Activated CD4-positive, alpha-beta memory T cell treated with anti-CD3 and anti-CD28 coated beads for 36 hours (primary cell): ENCODE measurements at regions not wholly inside any gene's neighbourhood (a gene's known extent, or its start where the extent isn't known, plus 50 kb on each side); places are given as distances from the start of the nearest gene placed in this dataset.

ENCODE experiments used
- CTCF ChIA-PET: fragments of 350-600 bp; sonication (Branson Sonifier 250); formaldehyde crosslinking; loops from one replicate; lab custom pipeline; 2021; ENCODE audit warnings: antibody characterized with exemption, inconsistent platforms; lab: Charles Lee
- POLR2A ChIA-PET: fragments of 350-600 bp; sonication (Branson Sonifier 250); formaldehyde crosslinking; loops from one replicate; lab custom pipeline; 2021; ENCODE audit warnings: antibody characterized with exemption; lab: Charles Lee
- DNase-seq: peaks from one replicate; pipeline ENCODE4 v3.0.0-alpha.2; 2020
- H3K27ac Mint-ChIP-seq: one replicate; pipeline ENCODE4 v1.8.0; 2021; ENCODE audit warnings: mixed read lengths
- H3K27me3 Mint-ChIP-seq: one replicate; pipeline ENCODE4 v1.8.0; 2021; ENCODE audit warnings: mixed read lengths
- H3K36me3 Mint-ChIP-seq: one replicate; pipeline ENCODE4 v1.8.0; 2021; ENCODE audit warnings: mixed read lengths
- H3K4me1 Mint-ChIP-seq: one replicate; pipeline ENCODE4 v1.8.0; 2021; ENCODE audit warnings: low read depth, mixed read lengths
- H3K4me3 Mint-ChIP-seq: one replicate; pipeline ENCODE4 v1.8.0; 2021; ENCODE audit warnings: mild to moderate bottlenecking, mixed read lengths
- H3K9me3 Mint-ChIP-seq: one replicate; pipeline ENCODE4 v1.8.0; 2021; ENCODE audit warnings: mixed read lengths
- intact Hi-C: fragments of 100-400 bp; cut with micrococcal nuclease; formaldehyde crosslinking; loops from one replicate; pipeline ENCODE4 v1.15.1; 2023

DNA sequence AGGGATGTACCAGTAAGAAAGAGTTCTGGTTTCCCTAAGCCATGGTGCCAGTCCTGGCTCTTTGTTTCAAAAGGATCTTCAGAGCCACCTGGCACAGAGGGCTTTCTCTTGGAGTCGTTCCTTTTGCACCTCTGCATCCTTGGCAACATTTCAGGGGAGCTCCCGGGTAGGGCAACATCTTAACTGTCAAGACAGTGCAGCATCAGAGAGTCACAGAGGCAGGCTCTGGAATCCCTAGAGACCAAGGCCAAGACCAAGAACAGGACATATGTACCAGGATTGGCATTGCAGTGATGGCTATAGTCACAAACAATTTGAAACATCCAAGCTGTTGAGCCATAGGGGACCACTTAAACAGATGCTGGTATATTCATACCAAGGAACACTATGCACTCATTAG lies 129.4 kb upstream of the ADPGK start:
- no peak overlapping the region for H3K27ac Mint-ChIP-seq

GRCh38 chr15:72912121-72912520 lies 128.6 kb upstream of the ADPGK start:
- CTCF ChIA-PET, result no interaction called here
- H3K36me3 Mint-ChIP-seq, result no peaks in the 10 kb centered on the region
- no peak overlapping the region for H3K4me3 Mint-ChIP-seq
- peaks cover 2% of the 10 kb centered on the region for H3K27me3 Mint-ChIP-seq
- no peak for DNase-seq
- no peaks in the 10 kb centered on the region for H3K4me1 Mint-ChIP-seq
- POLR2A ChIA-PET, result no interaction called here
- no peak overlapping the region for H3K27ac Mint-ChIP-seq
- H3K9me3 Mint-ChIP-seq, result no peaks in the 10 kb centered on the region
- intact Hi-C loops, result no loop called here

More for the DNA sequence above, 129.4 kb upstream of the ADPGK start:
- CTCF ChIA-PET, result no interaction called here
- POLR2A ChIA-PET, result no interaction called here
- Mint-ChIP-seq H3K9me3 (no peaks in the 10 kb centered on the region), H3K36me3 (no peaks in the 10 kb centered on the region), H3K4me3 (no peak overlapping the region), H3K4me1 (no peaks in the 10 kb centered on the region), H3K27me3 (peaks cover 2% of the 10 kb centered on the region)
- no peak for DNase-seq
- intact Hi-C loops, result no loop called here

DNA sequence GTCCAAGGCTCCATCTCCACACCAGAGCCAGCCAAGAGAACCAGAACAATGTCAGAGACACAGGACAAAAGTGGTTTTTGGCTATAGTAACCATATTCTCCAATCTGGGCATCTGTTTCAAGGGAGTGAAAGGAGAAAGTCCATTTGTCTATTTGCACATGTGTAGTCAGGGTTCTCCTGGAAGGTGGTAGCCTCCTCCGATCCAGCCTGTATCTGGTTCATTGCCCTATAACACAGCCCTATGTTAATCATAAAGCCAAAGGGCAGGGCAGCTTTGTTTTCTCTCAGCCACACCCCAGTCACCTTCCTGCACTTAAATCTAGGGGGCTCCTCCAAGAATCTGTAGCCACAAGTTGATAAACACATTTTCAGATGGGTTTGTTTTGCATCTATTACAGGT lies 128.1 kb upstream of the ADPGK start:
- H3K36me3 Mint-ChIP-seq, result no peaks in the 10 kb centered on the region
- H3K4me3 Mint-ChIP-seq, result no peak overlapping the region
- CTCF ChIA-PET, result no interaction called here
- H3K27ac Mint-ChIP-seq, result no peak overlapping the region
- DNase-seq, result no peak
- POLR2A ChIA-PET, result no interaction called here
- H3K4me1 Mint-ChIP-seq, result no peaks in the 10 kb centered on the region
- no peaks in the 10 kb centered on the region for H3K9me3 Mint-ChIP-seq
- H3K27me3 Mint-ChIP-seq, result peaks cover 2% of the 10 kb centered on the region
- intact Hi-C loops, result no loop called here

DNA sequence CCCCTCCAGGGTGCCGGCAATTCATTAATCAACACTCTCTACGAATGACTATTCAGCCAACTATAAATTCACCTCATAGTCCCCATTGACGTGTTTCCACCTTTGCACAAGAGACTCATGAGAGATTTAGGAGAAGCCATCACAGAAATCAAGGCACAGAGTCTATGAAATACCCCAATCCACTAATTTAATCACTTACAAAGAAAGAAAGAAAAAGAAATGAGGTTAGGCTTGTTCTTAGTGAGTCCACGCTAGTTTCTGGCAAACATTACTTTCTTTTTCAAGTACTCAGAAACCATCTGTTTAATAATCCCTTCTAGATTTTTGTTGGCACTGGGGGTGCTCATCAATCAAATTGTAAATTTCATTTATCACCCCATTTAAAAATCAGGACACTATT lies 125.2 kb upstream of the ADPGK start:
- H3K4me3 Mint-ChIP-seq, result no peak overlapping the region
- POLR2A ChIA-PET, result no interaction called here
- H3K27ac Mint-ChIP-seq, result no peak overlapping the region
- no peaks in the 10 kb centered on the region for H3K4me1 Mint-ChIP-seq
- no peaks in the 10 kb centered on the region for H3K36me3 Mint-ChIP-seq
- CTCF ChIA-PET, result no interaction called here
- peaks cover 5% of the 10 kb centered on the region for H3K27me3 Mint-ChIP-seq
- H3K9me3 Mint-ChIP-seq, result no peaks in the 10 kb centered on the region
- no peak for DNase-seq
- intact Hi-C loops, result no loop called here

GRCh38 chr15:72907733-72908132 lies 124.2 kb upstream of the ADPGK start:
- no peaks in the 10 kb centered on the region for H3K4me1 Mint-ChIP-seq
- no peaks in the 10 kb centered on the region for H3K9me3 Mint-ChIP-seq
- no peak overlapping the region for H3K27ac Mint-ChIP-seq
- no peaks in the 10 kb centered on the region for H3K36me3 Mint-ChIP-seq
- H3K4me3 Mint-ChIP-seq, result no peak overlapping the region
- CTCF ChIA-PET, result no interaction called here
- POLR2A ChIA-PET, result no interaction called here
- DNase-seq, result no peak
- intact Hi-C loops, result no loop called here
- peaks cover 11% of the 10 kb centered on the region for H3K27me3 Mint-ChIP-seq

DNA sequence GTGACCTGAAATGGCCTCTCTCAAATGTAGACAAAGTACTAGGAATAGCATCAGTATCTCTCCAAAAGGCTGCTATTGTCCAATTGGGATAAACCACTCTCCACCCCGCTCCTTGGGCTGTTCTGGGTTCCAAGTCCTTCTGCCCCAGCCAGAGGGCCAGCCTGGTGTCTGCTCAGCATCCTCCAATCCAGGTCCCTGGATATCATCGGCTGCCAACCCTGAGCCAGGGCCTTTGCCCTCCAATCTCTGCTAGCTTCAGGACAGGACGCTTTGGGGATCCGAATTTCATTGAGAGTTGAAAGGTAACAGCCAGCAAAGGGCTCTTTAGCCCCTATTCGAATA lies 119.3 kb upstream of the ADPGK start:
- intact Hi-C loops, result no loop called here

DNA sequence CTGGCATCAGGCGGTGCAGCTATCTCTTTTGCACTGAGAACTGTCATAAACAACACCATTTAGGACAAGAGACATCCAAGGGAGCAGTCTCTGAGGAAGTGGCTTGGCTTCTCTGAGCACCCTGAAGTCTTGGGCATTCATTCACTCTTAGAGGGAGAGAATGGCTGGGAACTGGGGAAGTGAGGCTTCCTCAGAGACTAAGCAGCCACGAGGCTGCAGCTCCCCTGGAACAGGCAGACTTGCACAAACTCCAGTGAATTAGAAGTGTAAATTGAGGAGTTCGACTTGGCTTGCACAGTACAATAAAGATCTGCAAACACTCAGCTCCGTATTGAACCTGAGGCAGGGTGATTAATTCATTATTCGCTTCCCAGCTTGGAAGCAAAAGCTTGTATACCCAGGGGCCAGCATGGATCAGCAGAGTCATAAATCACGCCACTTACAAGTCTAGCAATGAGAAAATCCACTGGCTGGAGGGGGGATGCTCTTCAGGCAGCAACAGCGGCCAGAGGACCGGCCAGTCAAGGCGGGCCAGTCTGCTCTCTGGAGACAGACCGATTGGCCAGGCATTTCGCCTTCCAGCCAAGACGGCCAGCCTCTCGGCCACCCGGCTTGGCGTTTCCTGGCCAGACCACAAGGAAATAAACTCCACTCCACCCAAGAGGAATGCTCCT lies 118.8 kb upstream of the ADPGK start:
- Mint-ChIP-seq H3K27ac (no peak overlapping the region), H3K4me3 (no peak overlapping the region), H3K36me3 (no peaks in the 10 kb centered on the region), H3K9me3 (no peaks in the 10 kb centered on the region), H3K27me3 (peaks cover 44% of the 10 kb centered on the region), H3K4me1 (no peaks in the 10 kb centered on the region)
- intact Hi-C loops, result no loop called here
- POLR2A ChIA-PET, result no interaction called here
- no peak for DNase-seq
- CTCF ChIA-PET, result no interaction called here

More for the DNA sequence above, 119.3 kb upstream of the ADPGK start:
- POLR2A ChIA-PET, result no interaction called here
- no peaks in the 10 kb centered on the region for H3K36me3 Mint-ChIP-seq
- no peak overlapping the region for H3K4me3 Mint-ChIP-seq
- no peaks in the 10 kb centered on the region for H3K4me1 Mint-ChIP-seq
- no peak for DNase-seq
- H3K9me3 Mint-ChIP-seq, result no peaks in the 10 kb centered on the region
- CTCF ChIA-PET, result no interaction called here
- H3K27ac Mint-ChIP-seq, result no peak overlapping the region
- H3K27me3 Mint-ChIP-seq, result peaks cover 43% of the 10 kb centered on the region

DNA sequence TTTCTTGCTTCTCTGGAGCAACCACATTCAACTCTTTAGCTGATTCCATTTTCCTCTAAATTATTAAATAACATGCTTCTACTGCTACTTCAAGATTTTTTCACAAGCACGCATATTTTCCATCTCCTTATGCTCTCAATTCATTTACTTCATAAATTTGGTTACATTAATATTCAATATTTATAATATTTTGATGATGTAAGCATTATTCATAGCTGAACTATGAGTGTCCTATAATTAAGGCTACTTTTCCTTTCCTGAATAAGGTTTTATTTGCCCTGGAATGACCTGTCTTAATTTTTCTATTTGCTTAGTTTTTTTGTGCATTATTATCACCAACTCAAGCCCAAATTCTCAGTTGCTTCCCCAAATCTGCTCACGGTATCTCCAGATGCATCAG lies 109.4 kb upstream of the ADPGK start:
- Mint-ChIP-seq H3K4me1 (no peaks in the 10 kb centered on the region), H3K27ac (no peak overlapping the region), H3K36me3 (no peaks in the 10 kb centered on the region), H3K9me3 (no peaks in the 10 kb centered on the region), H3K27me3 (peaks cover 10% of the 10 kb centered on the region), H3K4me3 (no peak overlapping the region)
- POLR2A ChIA-PET, result no interaction called here
- CTCF ChIA-PET, result interaction anchor here (0.6 kb wide), 1 partner anchor 73 kb away, joined by 3 read pairs; no protein-coding TSS in a partner anchor
- DNase-seq, result no peak
- intact Hi-C loops, result no loop called here

- no peaks in the 10 kb centered on the region for H3K36me3 Mint-ChIP-seq
- peaks cover 2% of the 10 kb centered on the region for H3K9me3 Mint-ChIP-seq
- peaks cover 6% of the 10 kb centered on the region for H3K27me3 Mint-ChIP-seq
- ChIA-PET POLR2A (no interaction called here), CTCF (interaction anchor here (1.2 kb wide), 1 partner anchor 168 kb away, joined by 3 read pairs; no protein-coding TSS in a partner anchor)
- H3K4me3 Mint-ChIP-seq, result no peak overlapping the region
- intact Hi-C loops, result no loop called here
- H3K4me1 Mint-ChIP-seq, result no peaks in the 10 kb centered on the region
- DNase-seq, result no peak
- no peak overlapping the region for H3K27ac Mint-ChIP-seq
Measured at GRCh38 chr15:72890043-72890442, 106.5 kb upstream of the ADPGK start.

GRCh38 chr15:72889545-72889944 lies 106.0 kb upstream of the ADPGK start:
- no peak for DNase-seq
- H3K4me3 Mint-ChIP-seq, result no peak overlapping the region
- no peaks in the 10 kb centered on the region for H3K4me1 Mint-ChIP-seq
- H3K9me3 Mint-ChIP-seq, result peaks cover 4% of the 10 kb centered on the region
- peaks cover 6% of the 10 kb centered on the region for H3K27me3 Mint-ChIP-seq
- no peak overlapping the region for H3K27ac Mint-ChIP-seq
- ChIA-PET CTCF (interaction anchor here (1.2 kb wide), 1 partner anchor 168 kb away, joined by 3 read pairs; no protein-coding TSS in a partner anchor), POLR2A (no interaction called here)
- no peaks in the 10 kb centered on the region for H3K36me3 Mint-ChIP-seq
- intact Hi-C loops, result no loop called here

- Mint-ChIP-seq H3K4me1 (no peaks in the 10 kb centered on the region), H3K36me3 (no peaks in the 10 kb centered on the region), H3K27me3 (peaks cover 6% of the 10 kb centered on the region), H3K27ac (no peak overlapping the region), H3K4me3 (no peak overlapping the region), H3K9me3 (peaks cover 4% of the 10 kb centered on the region)
- no peak for DNase-seq
- intact Hi-C loops, result no loop called here
- CTCF ChIA-PET, result no interaction called here
- POLR2A ChIA-PET, result no interaction called here
Measured at GRCh38 chr15:72888811-72889210, 105.3 kb upstream of the ADPGK start.

DNA sequence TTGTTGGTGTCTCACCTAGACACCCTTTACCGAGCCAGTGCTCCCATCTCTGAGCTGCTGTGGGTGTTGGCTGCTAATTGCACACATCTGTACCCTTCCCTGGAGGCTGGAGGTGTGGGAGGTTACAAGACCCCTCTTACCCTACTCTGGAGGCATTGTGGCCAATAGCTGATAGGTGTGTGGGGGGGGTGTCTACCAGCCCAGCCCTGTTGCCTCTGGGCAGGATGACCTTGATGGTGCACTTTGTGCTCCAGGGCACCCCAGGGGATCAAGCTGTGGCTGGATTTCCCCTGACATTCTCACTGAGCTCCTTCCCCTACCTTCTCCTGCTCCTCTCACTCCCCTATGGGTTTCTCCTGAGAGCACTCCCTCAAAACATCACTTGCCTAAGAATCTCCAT lies 104.7 kb upstream of the ADPGK start:
- POLR2A ChIA-PET, result interaction anchor here (0.7 kb wide), 1 partner anchor 710 kb away, joined by 4 read pairs; no protein-coding TSS in a partner anchor
- no peak overlapping the region for H3K4me3 Mint-ChIP-seq
- CTCF ChIA-PET, result no interaction called here

DNA sequence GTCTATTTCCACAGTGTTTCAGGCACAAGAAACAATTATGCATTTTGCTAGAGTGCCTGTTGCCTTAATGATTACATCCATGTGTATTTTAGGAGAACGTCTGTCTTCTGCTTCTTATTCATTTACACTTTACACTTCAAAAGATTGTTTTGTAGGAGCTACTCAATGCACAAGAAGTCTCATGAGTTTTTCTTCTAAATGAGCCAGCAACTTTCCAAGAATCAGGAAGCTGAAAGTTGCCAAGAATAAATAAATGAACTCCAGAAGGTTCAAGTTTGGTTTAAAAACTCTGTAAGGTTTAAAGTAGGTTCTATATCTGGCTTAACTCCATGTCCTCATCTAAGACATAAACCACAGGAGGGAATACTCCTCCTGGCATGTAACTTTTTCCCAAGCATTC lies 103.8 kb upstream of the ADPGK start:
- H3K4me3 Mint-ChIP-seq, result no peak overlapping the region
- peaks cover 6% of the 10 kb centered on the region for H3K27me3 Mint-ChIP-seq
- peaks cover under 1% of the 10 kb centered on the region for H3K36me3 Mint-ChIP-seq
- POLR2A ChIA-PET, result no interaction called here
- no peak for DNase-seq
- H3K27ac Mint-ChIP-seq, result no peak overlapping the region
- intact Hi-C loops, result no loop called here
- CTCF ChIA-PET, result no interaction called here
- H3K4me1 Mint-ChIP-seq, result no peaks in the 10 kb centered on the region
- H3K9me3 Mint-ChIP-seq, result peaks cover 5% of the 10 kb centered on the region

More for the DNA sequence above, 104.7 kb upstream of the ADPGK start:
- intact Hi-C loops, result no loop called here
- no peak for DNase-seq
- no peak overlapping the region for H3K27ac Mint-ChIP-seq
- H3K9me3 Mint-ChIP-seq, result peaks cover 4% of the 10 kb centered on the region
- no peaks in the 10 kb centered on the region for H3K36me3 Mint-ChIP-seq
- no peaks in the 10 kb centered on the region for H3K4me1 Mint-ChIP-seq
- peaks cover 6% of the 10 kb centered on the region for H3K27me3 Mint-ChIP-seq
